Lung (tissue), 11 donors: ENCODE measurements at regions not wholly inside any gene's neighbourhood (a gene's known extent, or its start where the extent isn't known, plus 50 kb on each side); places are given as distances from the start of the nearest gene placed in this dataset.
"Not testable (repeated sequence)": the region's sequence is repeated elsewhere in the genome, so short reads cannot be mapped to it uniquely, and the experiment has no call there.

ENCODE experiments used
- ATAC-seq: fragments of 200-7000 bp; cut with Tn5 transposase; one replicate; pipeline ENCODE4 v1.9.1; 2020; ENCODE audit warnings: moderate number of reproducible peaks; ENCODE audit not compliant: insufficient read depth, low FRiP score
- DNase-seq, 3 donors: peaks; one replicate each; pipeline ENCODE4 v3.0.0-alpha.2; 2013 to 2017
- H3K27ac ChIP-seq, 2 donors: one replicate each; pipeline ENCODE4 v1.5.1; 2013; ENCODE audit warnings: mild to moderate bottlenecking in 2 of 2, moderate library complexity in 2 of 2, control low read depth in 1 of 2, inconsistent platforms in 1 of 2, low read depth in 1 of 2, low read length in 1 of 2
- H3K27me3 ChIP-seq, 3 donors: one replicate each; pipeline ENCODE4 v1.5.1; 2013; ENCODE audit warnings: low read length in 2 of 3; ENCODE audit not compliant: control insufficient read depth in 3 of 3, insufficient read depth in 3 of 3
- H3K36me3 ChIP-seq, 4 donors: one replicate each; pipeline ENCODE4 v1.5.1; 2013; ENCODE audit warnings: low read length in 4 of 4, mild to moderate bottlenecking in 1 of 4, moderate library complexity in 1 of 4; ENCODE audit not compliant: control insufficient read depth in 4 of 4, insufficient read depth in 4 of 4
- H3K4me1 ChIP-seq, 5 donors: one replicate each; pipeline ENCODE4 v1.5.1; 2013; ENCODE audit warnings: low read length in 5 of 5, mild to moderate bottlenecking in 2 of 5, moderate library complexity in 1 of 5; ENCODE audit not compliant: control insufficient read depth in 5 of 5, insufficient read depth in 5 of 5
- H3K4me3 ChIP-seq: one replicate; pipeline ENCODE4 v1.5.1; 2013; ENCODE audit warnings: mild to moderate bottlenecking, control low read depth, moderate library complexity
- H3K9ac ChIP-seq, 2 donors: one replicate each; pipeline ENCODE4 v1.5.1; 2013; ENCODE audit warnings: low read length in 2 of 2, control low read depth in 1 of 2; ENCODE audit not compliant: insufficient read depth in 1 of 2
- H3K9me3 ChIP-seq, 4 donors: one replicate each; pipeline ENCODE4 v1.5.1; 2013; ENCODE audit warnings: low read length in 3 of 4, mild to moderate bottlenecking in 1 of 4, moderate library complexity in 1 of 4; ENCODE audit not compliant: control insufficient read depth in 4 of 4, insufficient read depth in 3 of 4
- WGBS, 2 donors: extraction: QIAGEN DNeasy Blood & Tissue Kit; methylation state at CpG; one replicate each; pipeline ENCODE4 v1.1.7; 2013; 5-methylcytosine and 5-hydroxymethylcytosine counted together
- TF ChIP-seq, protein P1 (sequence below): IDR thresholded peaks from 2 replicates; pipeline ENCODE4 v1.5.1; 2012; ENCODE audit warnings: mild to moderate bottlenecking; ENCODE audit errors: control extremely low read depth, extremely low read depth
- donor health status: control.
- donor health status: control.
- donor health status: Bipolar disorder and iron deficiency.
- donor health status: healthy.
- donor health status: DM: yes; HTN: yes; CAD: no.

DNA sequence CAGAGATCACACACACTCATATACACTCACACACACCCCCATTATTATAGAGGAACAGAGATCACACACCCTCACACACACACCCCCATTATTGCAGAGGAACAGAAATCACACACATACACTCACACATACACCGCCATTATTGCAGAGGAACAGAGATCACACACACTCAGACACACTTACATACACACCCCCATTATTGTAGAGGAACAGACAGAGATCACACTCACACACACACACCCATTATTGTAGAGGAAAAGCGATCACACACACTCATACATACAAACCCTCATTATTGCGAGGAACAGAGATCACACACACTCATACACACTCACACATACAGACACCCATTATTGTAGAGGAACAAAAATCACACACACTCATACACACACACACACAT lies 239.0 kb downstream of the BUB3 start:
- Histone ChIP-seq H3K36me3 (no peaks in the 10 kb centered on the region), H3K4me3 (no peak overlapping the region), H3K9me3 (peaks cover 0 to 9% (median 0%) of the 10 kb centered on the region in 4 donors), H3K27me3 (peaks cover 0 to 5% (median 0%) of the 10 kb centered on the region in 3 donors), H3K4me1 (no peaks in the 10 kb centered on the region), H3K27ac (no peak overlapping the region), H3K9ac (no peak overlapping the region)
- DNase-seq (no peak), ATAC-seq (no peak)
- TF ChIP-seq, protein P1, sequence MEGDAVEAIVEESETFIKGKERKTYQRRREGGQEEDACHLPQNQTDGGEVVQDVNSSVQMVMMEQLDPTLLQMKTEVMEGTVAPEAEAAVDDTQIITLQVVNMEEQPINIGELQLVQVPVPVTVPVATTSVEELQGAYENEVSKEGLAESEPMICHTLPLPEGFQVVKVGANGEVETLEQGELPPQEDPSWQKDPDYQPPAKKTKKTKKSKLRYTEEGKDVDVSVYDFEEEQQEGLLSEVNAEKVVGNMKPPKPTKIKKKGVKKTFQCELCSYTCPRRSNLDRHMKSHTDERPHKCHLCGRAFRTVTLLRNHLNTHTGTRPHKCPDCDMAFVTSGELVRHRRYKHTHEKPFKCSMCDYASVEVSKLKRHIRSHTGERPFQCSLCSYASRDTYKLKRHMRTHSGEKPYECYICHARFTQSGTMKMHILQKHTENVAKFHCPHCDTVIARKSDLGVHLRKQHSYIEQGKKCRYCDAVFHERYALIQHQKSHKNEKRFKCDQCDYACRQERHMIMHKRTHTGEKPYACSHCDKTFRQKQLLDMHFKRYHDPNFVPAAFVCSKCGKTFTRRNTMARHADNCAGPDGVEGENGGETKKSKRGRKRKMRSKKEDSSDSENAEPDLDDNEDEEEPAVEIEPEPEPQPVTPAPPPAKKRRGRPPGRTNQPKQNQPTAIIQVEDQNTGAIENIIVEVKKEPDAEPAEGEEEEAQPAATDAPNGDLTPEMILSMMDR, result no peak
- 90 to 94% methylated on average over 3 of the region's 3 CpGs for WGBS, 2 donors

DNA sequence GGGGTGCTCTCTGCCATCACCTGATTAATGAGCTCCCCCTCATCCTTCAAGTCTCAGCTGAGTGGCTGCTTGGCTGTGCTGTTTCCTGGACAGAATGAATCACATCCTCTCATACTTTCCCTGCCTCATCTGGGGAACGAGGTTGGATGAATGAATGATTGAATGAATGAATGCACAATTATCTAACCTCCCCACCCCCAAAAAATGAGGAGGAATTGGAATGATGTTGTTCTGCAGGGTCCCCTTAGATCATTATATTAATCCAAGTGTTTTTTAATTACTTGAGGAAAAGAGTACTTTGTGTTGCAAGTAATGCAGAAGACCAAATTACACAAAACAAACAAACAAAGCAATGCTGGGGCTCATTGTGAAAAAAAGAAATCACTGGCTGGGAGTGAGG lies 240.2 kb downstream of the BUB3 start:
- TF ChIP-seq, protein P1, result no peak
- no peaks in the 10 kb centered on the region for H3K4me1 ChIP-seq
- H3K27me3 ChIP-seq, result peaks cover 0 to 5% (median 0%) of the 10 kb centered on the region in 3 donors
- no peak overlapping the region for H3K4me3 ChIP-seq
- ATAC-seq, result no peak
- H3K9ac ChIP-seq, result no peak overlapping the region
- WGBS, 2 donors, result 42 to 62% methylated on average over 1 of the region's 1 CpG
- no peaks in the 10 kb centered on the region for H3K36me3 ChIP-seq
- DNase-seq, result no peak
- H3K9me3 ChIP-seq, result peaks cover 0 to 8% (median 0%) of the 10 kb centered on the region in 4 donors
- no peak overlapping the region for H3K27ac ChIP-seq

DNA sequence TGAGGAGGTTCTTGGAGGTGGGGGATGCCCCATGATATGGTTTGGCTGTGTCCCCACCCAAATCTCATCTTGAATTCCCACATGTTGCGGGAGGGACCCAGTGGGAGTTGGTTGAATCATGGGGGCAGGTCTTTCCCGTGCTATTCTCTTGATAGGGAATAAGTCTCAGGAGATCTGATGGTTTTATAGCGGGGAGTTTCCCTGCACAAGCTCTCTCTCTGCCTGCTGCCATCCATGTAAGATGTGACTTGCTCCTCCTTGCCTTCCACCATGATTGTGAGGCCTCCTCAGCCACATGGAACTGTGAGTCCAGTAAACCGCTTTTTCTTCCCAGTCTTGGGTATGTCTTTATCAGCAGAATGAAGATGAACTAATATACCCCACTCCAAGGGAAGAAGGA lies 241.0 kb downstream of the BUB3 start:
- not testable (repeated sequence) for ATAC-seq, H3K27me3 ChIP-seq, H3K4me3 ChIP-seq, DNase-seq, H3K9me3 ChIP-seq, H3K27ac ChIP-seq, H3K4me1 ChIP-seq, H3K9ac ChIP-seq, H3K36me3 ChIP-seq
- WGBS, 2 donors, result 93 to 98% methylated on average over 4 of the region's 4 CpGs

DNA sequence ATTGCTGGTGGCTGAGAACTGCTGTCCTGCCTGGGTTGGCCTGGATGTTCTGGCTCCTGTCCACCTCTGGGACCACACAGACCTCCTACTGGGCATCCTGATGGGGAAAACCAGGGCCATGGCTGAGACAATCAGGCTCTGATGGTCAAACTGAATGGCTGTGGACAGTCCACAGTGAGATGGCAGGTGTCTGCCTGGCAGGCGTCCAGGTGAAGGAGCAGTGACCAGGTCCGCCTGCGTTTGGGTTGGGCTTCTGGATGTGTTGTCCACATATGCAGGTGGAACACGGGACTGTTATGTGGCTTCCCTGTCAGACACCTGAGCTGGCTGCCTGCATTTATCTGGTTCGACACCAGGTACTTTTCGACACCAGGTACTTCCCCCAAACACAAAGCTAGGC lies 241.7 kb downstream of the BUB3 start:
- TF ChIP-seq, protein P1, result no peak
- no peak overlapping the region for H3K27ac ChIP-seq
- H3K9me3 ChIP-seq, result peaks cover 0 to 8% (median 0%) of the 10 kb centered on the region in 4 donors
- H3K36me3 ChIP-seq, result no peaks in the 10 kb centered on the region
- H3K4me1 ChIP-seq, result no peaks in the 10 kb centered on the region
- no peak overlapping the region for H3K4me3 ChIP-seq
- DNase-seq (no peak), ATAC-seq (no peak)
- WGBS, 2 donors, result 93% methylated on average over 6 of the region's 6 CpGs
- H3K9ac ChIP-seq, result no peak overlapping the region
- peaks cover 0 to 5% (median 0%) of the 10 kb centered on the region in 3 donors for H3K27me3 ChIP-seq
